Epidermal melanocyte (primary cell): ENCODE measurements at regions not wholly inside any gene's neighbourhood (a gene's known extent, or its start where the extent isn't known, plus 50 kb on each side); places are given as distances from the start of the nearest gene placed in this dataset.

Experiments
- DNase-seq: peaks from one replicate; pipeline ENCODE4 v3.0.0; 2011; ENCODE audit warnings: low spot score; ENCODE audit not compliant: insufficient read length

- no peak for DNase-seq
These were observed 1533.9 kb upstream of the PABPC4L start for GRCh38 chr4:135735512-135735911.

GRCh38 chr4:135732448-135732847 is 1530.9 kb upstream of the PABPC4L start:
- DNase-seq: no peak

- DNase-seq: no peak
These were observed 1530.1 kb upstream of the PABPC4L start for GRCh38 chr4:135731682-135732081.

GRCh38 chr4:135724421-135724820 is 1522.8 kb upstream of the PABPC4L start:
- DNase-seq: no peak

GRCh38 chr4:135718019-135718418 is 1516.4 kb upstream of the PABPC4L start:
- no peak for DNase-seq

- no peak for DNase-seq
These were observed 1503.8 kb upstream of the PABPC4L start for GRCh38 chr4:135705343-135705742.

- no peak for DNase-seq
These were observed 1492.5 kb upstream of the PABPC4L start for GRCh38 chr4:135694066-135694465.

- DNase-seq: no peak
These were observed 1482.4 kb upstream of the PABPC4L start for GRCh38 chr4:135684001-135684400.

GRCh38 chr4:135672202-135672601 is 1470.6 kb upstream of the PABPC4L start:
- no peak for DNase-seq

- no peak for DNase-seq
These were observed 1469.0 kb upstream of the PABPC4L start for GRCh38 chr4:135670548-135670947.
